HEK293 (cell line): ENCODE measurements at regions not wholly inside any gene's neighbourhood (a gene's known extent, or its start where the extent isn't known, plus 50 kb on each side); places are given as distances from the start of the nearest gene placed in this dataset.
A peak's percentile ranks its signal among the peaks of the same experiment; 100 is the strongest.

ENCODE experiments used
- CTCF ChIA-PET: fragments of 350-600 bp; formaldehyde crosslinking; extraction: SDS; loops from one replicate; lab custom pipeline; 2021; ENCODE audit warnings: antibody characterized with exemption; lab: Yijun Ruan, JAX
- POLR2A ChIA-PET: fragments of 300-600 bp; formaldehyde crosslinking; extraction: SDS; loops from one replicate; lab custom pipeline; 2020; ENCODE audit warnings: antibody characterized with exemption, inconsistent platforms; lab: Yijun Ruan, JAX
- H3K27ac ChIP-seq: fragments of 200-500 bp; sonication (Bioruptor generic); 2 replicates; pipeline ENCODE4 v1.5.1; 2014; ENCODE audit warnings: low read depth, low read length, control low read depth, inconsistent platforms; ENCODE audit errors: extremely low read depth
- H3K36me3 ChIP-seq, 2 experiments: fragments of 200-500 bp in 1 of 2; sonication (Bioruptor generic) in 1 of 2; 1 replicate in 1 of 2; 2 replicates in 1 of 2; pipeline ENCODE4 v1.5.1; 2014 to 2017; ENCODE audit warnings: inconsistent platforms in 2 of 2, low read length in 2 of 2; ENCODE audit not compliant: control insufficient read depth in 2 of 2, insufficient read depth in 1 of 2
- H3K4me1 ChIP-seq: fragments of 200-500 bp; sonication (Bioruptor generic); 2 replicates; pipeline ENCODE4 v1.5.1; 2014; ENCODE audit warnings: mild to moderate bottlenecking, low read length, inconsistent platforms; ENCODE audit not compliant: control insufficient read depth, insufficient read depth
- H3K4me3 ChIP-seq: 2 replicates; pipeline ENCODE4 v1.5.1; 2011; ENCODE audit warnings: low read depth, mild to moderate bottlenecking, control low read depth, low read length, moderate library complexity
- H3K9me3 ChIP-seq: fragments of 200-500 bp; sonication (Bioruptor generic); 2 replicates; pipeline ENCODE4 v1.5.1; 2014; ENCODE audit warnings: low read depth, low read length, inconsistent platforms; ENCODE audit not compliant: control insufficient read depth, insufficient read depth
- BCL11B ChIP-seq: fragments of 450-650 bp; formaldehyde crosslinking; IDR thresholded peaks from 2 replicates; pipeline ENCODE4 v1.5.1; 2016; ENCODE audit warnings: low read depth, missing biosample characterization, missing genetic modification characterization
- IKZF3 ChIP-seq: fragments of 450-650 bp; IDR thresholded peaks from 2 replicates; pipeline ENCODE4 v1.5.0; 2018; ENCODE audit warnings: missing biosample characterization, mild to moderate bottlenecking, missing genetic modification characterization, moderate library complexity
- MYNN ChIP-seq: fragments of 450-650 bp; formaldehyde crosslinking; IDR thresholded peaks from 2 replicates; pipeline ENCODE4 v1.5.1; 2016; ENCODE audit warnings: missing biosample characterization, missing genetic modification characterization, borderline replicate concordance
- SALL2 ChIP-seq: fragments of 450-650 bp; formaldehyde crosslinking; IDR thresholded peaks from 2 replicates; pipeline ENCODE4 v1.5.0; 2017; ENCODE audit warnings: missing biosample characterization, mild to moderate bottlenecking, missing genetic modification characterization, borderline replicate concordance
- SCRT2 ChIP-seq: fragments of 450-650 bp; formaldehyde crosslinking; IDR thresholded peaks from 2 replicates; pipeline ENCODE4 v1.5.1; 2016; ENCODE audit warnings: missing biosample characterization, missing genetic modification characterization
- TRIM28 ChIP-seq: IDR thresholded peaks from 2 replicates; pipeline ENCODE4 v1.6.1; 2011; ENCODE audit warnings: low read length, control low read depth, borderline replicate concordance
- YY1 ChIP-seq: fragments of 450-650 bp; formaldehyde crosslinking; IDR thresholded peaks from 2 replicates; pipeline ENCODE4 v1.5.1; 2018; ENCODE audit warnings: missing biosample characterization, missing genetic modification characterization
- ZNF114 ChIP-seq: fragments of 450-650 bp; formaldehyde crosslinking; IDR thresholded peaks from 2 replicates; pipeline ENCODE4 v1.5.0; 2017; ENCODE audit warnings: missing biosample characterization, missing genetic modification characterization
- ZNF140 ChIP-seq: fragments of 450-650 bp; formaldehyde crosslinking; IDR thresholded peaks from 2 replicates; pipeline ENCODE4 v1.5.1; 2016; ENCODE audit warnings: missing biosample characterization, missing genetic modification characterization
- ZNF202 ChIP-seq: fragments of 450-650 bp; formaldehyde crosslinking; IDR thresholded peaks from 2 replicates; pipeline ENCODE4 v1.5.1; 2016; ENCODE audit warnings: missing biosample characterization, missing genetic modification characterization, borderline replicate concordance
- ZNF211 ChIP-seq: fragments of 450-650 bp; formaldehyde crosslinking; IDR thresholded peaks from 2 replicates; pipeline ENCODE4 v1.5.1; 2016; ENCODE audit warnings: low read depth, missing biosample characterization, missing genetic modification characterization
- ZNF37A ChIP-seq: fragments of 450-650 bp; IDR thresholded peaks from 2 replicates; pipeline ENCODE4 v1.5.1; 2018; ENCODE audit warnings: missing biosample characterization, missing genetic modification characterization
- ZNF394 ChIP-seq: fragments of 450-650 bp; formaldehyde crosslinking; IDR thresholded peaks from 2 replicates; pipeline ENCODE4 v1.5.1; 2016; ENCODE audit warnings: missing biosample characterization, missing genetic modification characterization, mild to moderate bottlenecking, moderate library complexity, borderline replicate concordance
- ZNF544 ChIP-seq: fragments of 450-650 bp; formaldehyde crosslinking; IDR thresholded peaks from 2 replicates; pipeline ENCODE4 v1.5.0; 2017; ENCODE audit warnings: missing biosample characterization, missing genetic modification characterization
- ZNF558 ChIP-seq: fragments of 450-650 bp; formaldehyde crosslinking; IDR thresholded peaks from 2 replicates; pipeline ENCODE4 v1.5.1; 2016; ENCODE audit warnings: missing biosample characterization, missing genetic modification characterization
- ZNF623 ChIP-seq: fragments of 450-650 bp; formaldehyde crosslinking; IDR thresholded peaks from 2 replicates; pipeline ENCODE4 v1.5.1; 2016; ENCODE audit warnings: missing biosample characterization, missing genetic modification characterization
- ZNF677 ChIP-seq: fragments of 450-650 bp; IDR thresholded peaks from 2 replicates; pipeline ENCODE4 v1.5.0; 2018; ENCODE audit warnings: missing biosample characterization, mild to moderate bottlenecking, missing genetic modification characterization, moderate library complexity
- ZNF76 ChIP-seq: fragments of 450-650 bp; formaldehyde crosslinking; IDR thresholded peaks from 2 replicates; pipeline ENCODE4; 2016; ENCODE audit warnings: low read depth, missing biosample characterization, missing genetic modification characterization, borderline replicate concordance
- TF ChIP-seq, protein P1 (sequence below): fragments of 450-650 bp; formaldehyde crosslinking; IDR thresholded peaks from 2 replicates; pipeline ENCODE4 v1.5.1; 2016; ENCODE audit warnings: missing biosample characterization, missing genetic modification characterization
- TF ChIP-seq, protein P2 (sequence below): fragments of 450-650 bp; formaldehyde crosslinking; IDR thresholded peaks from 2 replicates; pipeline ENCODE4 v1.5.1; 2016; ENCODE audit warnings: missing biosample characterization, missing genetic modification characterization
- TF ChIP-seq, protein P3 (sequence below): fragments of 450-650 bp; formaldehyde crosslinking; optimal IDR thresholded peaks from 2 replicates; pipeline ENCODE3; 2016; ENCODE audit warnings: missing biosample characterization, mild to moderate bottlenecking, missing genetic modification characterization
- TF ChIP-seq, protein P4 (sequence below): fragments of 450-650 bp; formaldehyde crosslinking; IDR thresholded peaks from 2 replicates; pipeline ENCODE4 v1.5.1; 2017; ENCODE audit warnings: missing biosample characterization, missing genetic modification characterization
- TF ChIP-seq, protein P5 (sequence below): fragments of 450-650 bp; formaldehyde crosslinking; IDR thresholded peaks from 2 replicates; pipeline ENCODE4 v1.5.1; 2016; ENCODE audit warnings: missing biosample characterization, missing genetic modification characterization, borderline replicate concordance

DNA sequence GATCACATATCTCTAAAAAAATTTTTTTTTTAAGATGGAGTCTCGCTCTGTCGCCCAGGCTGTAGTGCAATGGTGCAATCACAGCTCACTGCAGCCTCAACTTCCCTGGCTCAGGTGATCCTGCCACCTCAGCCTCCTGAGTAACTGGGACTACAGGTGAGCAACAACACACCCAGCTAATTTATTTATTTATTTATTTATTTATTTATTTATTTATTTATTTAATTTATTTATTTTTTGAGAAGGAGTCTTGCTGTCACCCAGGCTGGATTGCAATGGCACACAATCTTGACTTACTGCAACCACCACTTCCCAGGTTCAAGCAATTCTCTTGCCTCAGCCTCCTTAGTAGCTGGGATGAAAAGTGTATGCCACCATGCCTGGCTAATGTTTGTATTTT is 507.9 kb downstream of the KCNJ18 start (continued):
- TF ChIP-seq ZNF394 (tag by site-specific recombination) = peak; percentile 76; the same call in 1 of the 2 replicates
- peak; percentile 21; the same call in 1 of the 2 replicates for TF ChIP-seq ZNF202 (tag by site-specific recombination)

DNA sequence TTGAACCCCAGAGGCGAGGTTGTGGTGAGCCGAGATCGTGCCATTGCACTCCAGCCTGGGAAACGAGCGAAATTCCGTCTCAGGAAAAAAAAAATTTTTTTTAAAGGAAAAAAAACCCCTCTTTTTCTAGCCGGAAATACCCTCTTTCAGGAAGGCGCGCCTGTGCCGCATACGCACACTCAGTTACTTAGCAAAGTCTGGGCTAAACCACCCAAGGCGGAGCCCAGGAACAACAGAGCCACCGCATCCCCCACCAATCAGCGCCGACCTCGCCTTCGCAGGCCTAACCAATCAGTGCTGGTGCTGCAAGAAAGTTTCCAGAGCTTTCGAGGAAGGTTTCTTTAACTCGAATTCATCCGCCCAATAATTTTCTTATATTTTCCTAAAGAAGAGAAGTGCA is 510.4 kb downstream of the KCNJ18 start:
- no peaks in the 10 kb centered on the region for H3K9me3 ChIP-seq
- ChIA-PET POLR2A (no interaction called here), CTCF (no interaction called here)
- no peaks in the 10 kb centered on the region for H3K4me1 ChIP-seq
- no peak overlapping the region for H3K4me3 ChIP-seq
- TF ChIP-seq ZNF140 (tag by site-specific recombination) (no peak), BCL11B (tag by site-specific recombination) (no peak), ZNF558 (no peak), ZNF114 (tag by site-specific recombination) (no peak), YY1 (tag by site-specific recombination) (no peak), IKZF3 (no peak), ZNF544 (no peak), SCRT2 (tag by site-specific recombination) (no peak)
- TF ChIP-seq, protein P1, sequence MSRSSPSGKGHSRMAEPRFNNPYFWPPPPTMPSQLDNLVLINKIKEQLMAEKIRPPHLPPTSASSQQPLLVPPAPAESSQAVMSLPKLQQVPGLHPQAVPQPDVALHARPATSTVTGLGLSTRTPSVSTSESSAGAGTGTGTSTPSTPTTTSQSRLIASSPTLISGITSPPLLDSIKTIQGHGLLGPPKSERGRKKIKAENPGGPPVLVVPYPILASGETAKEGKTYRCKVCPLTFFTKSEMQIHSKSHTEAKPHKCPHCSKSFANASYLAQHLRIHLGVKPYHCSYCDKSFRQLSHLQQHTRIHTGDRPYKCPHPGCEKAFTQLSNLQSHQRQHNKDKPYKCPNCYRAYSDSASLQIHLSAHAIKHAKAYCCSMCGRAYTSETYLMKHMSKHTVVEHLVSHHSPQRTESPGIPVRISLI (tag by site-specific recombination) = no peak
- TF ChIP-seq, protein P2, sequence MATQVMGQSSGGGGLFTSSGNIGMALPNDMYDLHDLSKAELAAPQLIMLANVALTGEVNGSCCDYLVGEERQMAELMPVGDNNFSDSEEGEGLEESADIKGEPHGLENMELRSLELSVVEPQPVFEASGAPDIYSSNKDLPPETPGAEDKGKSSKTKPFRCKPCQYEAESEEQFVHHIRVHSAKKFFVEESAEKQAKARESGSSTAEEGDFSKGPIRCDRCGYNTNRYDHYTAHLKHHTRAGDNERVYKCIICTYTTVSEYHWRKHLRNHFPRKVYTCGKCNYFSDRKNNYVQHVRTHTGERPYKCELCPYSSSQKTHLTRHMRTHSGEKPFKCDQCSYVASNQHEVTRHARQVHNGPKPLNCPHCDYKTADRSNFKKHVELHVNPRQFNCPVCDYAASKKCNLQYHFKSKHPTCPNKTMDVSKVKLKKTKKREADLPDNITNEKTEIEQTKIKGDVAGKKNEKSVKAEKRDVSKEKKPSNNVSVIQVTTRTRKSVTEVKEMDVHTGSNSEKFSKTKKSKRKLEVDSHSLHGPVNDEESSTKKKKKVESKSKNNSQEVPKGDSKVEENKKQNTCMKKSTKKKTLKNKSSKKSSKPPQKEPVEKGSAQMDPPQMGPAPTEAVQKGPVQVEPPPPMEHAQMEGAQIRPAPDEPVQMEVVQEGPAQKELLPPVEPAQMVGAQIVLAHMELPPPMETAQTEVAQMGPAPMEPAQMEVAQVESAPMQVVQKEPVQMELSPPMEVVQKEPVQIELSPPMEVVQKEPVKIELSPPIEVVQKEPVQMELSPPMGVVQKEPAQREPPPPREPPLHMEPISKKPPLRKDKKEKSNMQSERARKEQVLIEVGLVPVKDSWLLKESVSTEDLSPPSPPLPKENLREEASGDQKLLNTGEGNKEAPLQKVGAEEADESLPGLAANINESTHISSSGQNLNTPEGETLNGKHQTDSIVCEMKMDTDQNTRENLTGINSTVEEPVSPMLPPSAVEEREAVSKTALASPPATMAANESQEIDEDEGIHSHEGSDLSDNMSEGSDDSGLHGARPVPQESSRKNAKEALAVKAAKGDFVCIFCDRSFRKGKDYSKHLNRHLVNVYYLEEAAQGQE (tag by site-specific recombination) = no peak
- TF ChIP-seq, protein P3, sequence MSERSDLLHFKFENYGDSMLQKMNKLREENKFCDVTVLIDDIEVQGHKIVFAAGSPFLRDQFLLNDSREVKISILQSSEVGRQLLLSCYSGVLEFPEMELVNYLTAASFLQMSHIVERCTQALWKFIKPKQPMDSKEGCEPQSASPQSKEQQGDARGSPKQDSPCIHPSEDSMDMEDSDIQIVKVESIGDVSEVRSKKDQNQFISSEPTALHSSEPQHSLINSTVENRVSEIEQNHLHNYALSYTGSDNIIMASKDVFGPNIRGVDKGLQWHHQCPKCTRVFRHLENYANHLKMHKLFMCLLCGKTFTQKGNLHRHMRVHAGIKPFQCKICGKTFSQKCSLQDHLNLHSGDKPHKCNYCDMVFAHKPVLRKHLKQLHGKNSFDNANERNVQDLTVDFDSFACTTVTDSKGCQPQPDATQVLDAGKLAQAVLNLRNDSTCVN = no peak
- no peak overlapping the region for H3K27ac ChIP-seq
- H3K36me3 ChIP-seq = no peaks in the 10 kb centered on the region

DNA sequence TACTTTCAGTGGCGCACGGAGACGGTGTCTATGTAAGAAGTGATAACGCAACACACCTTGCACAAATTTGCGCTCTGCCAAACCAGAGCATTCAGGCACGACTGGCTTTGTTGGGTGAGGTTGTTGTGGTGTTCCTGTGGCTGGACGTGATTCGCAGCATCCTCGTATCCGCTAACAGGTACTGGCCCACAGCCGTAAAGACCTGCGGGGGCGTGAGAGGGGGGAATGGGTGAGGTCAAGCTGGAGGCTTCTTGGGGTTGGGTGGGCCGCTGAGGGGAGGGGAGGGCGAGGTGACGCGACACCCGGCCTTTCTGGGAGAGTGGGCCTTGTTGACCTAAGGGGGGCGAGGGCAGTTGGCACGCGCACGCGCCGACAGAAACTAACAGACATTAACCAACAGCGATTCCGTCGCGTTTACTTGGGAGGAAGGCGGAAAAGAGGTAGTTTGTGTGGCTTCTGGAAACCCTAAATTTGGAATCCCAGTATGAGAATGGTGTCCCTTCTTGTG is 510.9 kb downstream of the KCNJ18 start:
- Histone ChIP-seq H3K36me3 (no peaks in the 10 kb centered on the region), H3K27ac (no peak overlapping the region), H3K4me3 (no peak overlapping the region), H3K9me3 (no peaks in the 10 kb centered on the region), H3K4me1 (no peaks in the 10 kb centered on the region)
- POLR2A ChIA-PET = no interaction called here
- CTCF ChIA-PET = no interaction called here
- TF ChIP-seq, protein P4, sequence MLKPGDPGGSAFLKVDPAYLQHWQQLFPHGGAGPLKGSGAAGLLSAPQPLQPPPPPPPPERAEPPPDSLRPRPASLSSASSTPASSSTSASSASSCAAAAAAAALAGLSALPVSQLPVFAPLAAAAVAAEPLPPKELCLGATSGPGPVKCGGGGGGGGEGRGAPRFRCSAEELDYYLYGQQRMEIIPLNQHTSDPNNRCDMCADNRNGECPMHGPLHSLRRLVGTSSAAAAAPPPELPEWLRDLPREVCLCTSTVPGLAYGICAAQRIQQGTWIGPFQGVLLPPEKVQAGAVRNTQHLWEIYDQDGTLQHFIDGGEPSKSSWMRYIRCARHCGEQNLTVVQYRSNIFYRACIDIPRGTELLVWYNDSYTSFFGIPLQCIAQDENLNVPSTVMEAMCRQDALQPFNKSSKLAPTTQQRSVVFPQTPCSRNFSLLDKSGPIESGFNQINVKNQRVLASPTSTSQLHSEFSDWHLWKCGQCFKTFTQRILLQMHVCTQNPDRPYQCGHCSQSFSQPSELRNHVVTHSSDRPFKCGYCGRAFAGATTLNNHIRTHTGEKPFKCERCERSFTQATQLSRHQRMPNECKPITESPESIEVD (tag by site-specific recombination) = no peak
- no peak for TF ChIP-seq TRIM28
- no peak for TF ChIP-seq ZNF623 (tag by site-specific recombination)
- TF ChIP-seq ZNF76 = no peak
- no peak for TF ChIP-seq MYNN
- TF ChIP-seq, protein P3 = no peak
- no peak for TF ChIP-seq SALL2 (tag by site-specific recombination)
- TF ChIP-seq ZNF211 (tag by site-specific recombination) = no peak
- TF ChIP-seq, protein P5, sequence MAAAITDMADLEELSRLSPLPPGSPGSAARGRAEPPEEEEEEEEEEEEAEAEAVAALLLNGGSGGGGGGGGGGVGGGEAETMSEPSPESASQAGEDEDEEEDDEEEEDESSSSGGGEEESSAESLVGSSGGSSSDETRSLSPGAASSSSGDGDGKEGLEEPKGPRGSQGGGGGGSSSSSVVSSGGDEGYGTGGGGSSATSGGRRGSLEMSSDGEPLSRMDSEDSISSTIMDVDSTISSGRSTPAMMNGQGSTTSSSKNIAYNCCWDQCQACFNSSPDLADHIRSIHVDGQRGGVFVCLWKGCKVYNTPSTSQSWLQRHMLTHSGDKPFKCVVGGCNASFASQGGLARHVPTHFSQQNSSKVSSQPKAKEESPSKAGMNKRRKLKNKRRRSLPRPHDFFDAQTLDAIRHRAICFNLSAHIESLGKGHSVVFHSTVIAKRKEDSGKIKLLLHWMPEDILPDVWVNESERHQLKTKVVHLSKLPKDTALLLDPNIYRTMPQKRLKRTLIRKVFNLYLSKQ (tag by site-specific recombination) = no peak
- TF ChIP-seq ZNF677 (tag by site-specific recombination) = no peak
- no peak for TF ChIP-seq ZNF37A (tag by site-specific recombination)
